NCI-H1105 (cell line): ENCODE measurements at regions not wholly inside any gene's neighbourhood (a gene's known extent, or its start where the extent isn't known, plus 50 kb on each side); places are given as distances from the start of the nearest gene placed in this dataset.

Source experiments
- DNase-seq: peaks from one replicate; lab custom pipeline; 2025; lab: John Stamatoyannopoulos, UW

GRCh38 chr13:27370305-27370872, 54.0 kb upstream of the GTF3A start:
- no peak for DNase-seq

- peak; percentile 24 for DNase-seq
Observed at GRCh38 chr13:27371932-27372331, 52.5 kb upstream of the GTF3A start.

DNA sequence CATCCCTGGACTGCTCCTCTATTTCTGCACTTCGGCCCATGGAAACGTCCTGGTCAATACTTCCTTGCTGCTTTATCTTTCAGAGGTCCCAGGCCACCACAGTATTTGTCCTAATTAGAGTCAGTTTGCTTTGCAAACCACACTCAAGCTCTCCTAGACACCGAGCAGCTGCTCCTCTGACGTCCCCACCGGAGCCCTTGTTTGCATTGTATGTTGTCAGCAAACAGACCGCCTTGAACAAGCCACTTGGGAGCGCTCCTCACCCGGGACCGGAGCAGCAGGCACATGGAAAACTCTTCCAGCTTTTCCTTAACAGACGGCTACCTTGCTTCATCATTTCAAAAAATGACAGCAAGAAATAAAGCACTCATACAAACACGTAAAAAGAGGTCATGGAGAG, 51.5 kb upstream of the GTF3A start:
- DNase-seq, result peak; percentile 66

GRCh38 chr13:27374126-27374613, 50.2 kb upstream of the GTF3A start:
- DNase-seq, result no peak
